ENCODE measurements at regions not wholly inside any gene's neighbourhood (a gene's known extent, or its start where the extent isn't known, plus 50 kb on each side); places are given as distances from the start of the nearest gene placed in this dataset.

DNA sequence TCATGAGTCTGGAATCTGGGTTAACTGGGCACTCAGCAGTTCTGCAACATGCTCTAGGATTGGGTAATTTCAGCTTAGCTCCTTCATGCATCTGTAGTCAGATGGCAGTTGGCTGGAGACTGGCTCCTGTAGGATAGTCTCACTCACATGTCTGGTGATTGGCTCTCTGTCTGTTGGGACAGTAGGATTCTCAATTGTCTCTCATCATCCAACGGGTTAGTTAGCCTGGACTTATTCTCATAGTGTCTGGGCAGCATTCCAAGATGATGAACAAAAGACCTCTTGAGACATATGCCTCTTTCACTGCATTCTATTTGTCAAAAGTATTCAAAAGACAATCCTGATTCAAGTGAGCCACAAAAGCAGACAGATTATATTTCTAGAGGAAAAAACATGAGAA is 795.6 kb upstream of the GALNTL6 start:
- DNase-seq: no peak
- intact Hi-C loops (cut with micrococcal nuclease): no loop called here
- no peaks in the 10 kb centered on the region for H3K4me1 ChIP-seq (ENCODE audit: control insufficient read depth, insufficient read depth, low read length)
- H3K4me3 ChIP-seq (ENCODE audit: low read length): no peak overlapping the region
- Mint-ChIP-seq H3K4me3 (no peak overlapping the region), H3K27ac (no peak overlapping the region), H3K4me1 (no peaks in the 10 kb centered on the region), H3K27me3 (ENCODE audit: low read depth in 2 of 2) (no peaks in the 10 kb centered on the region), H3K36me3 (no peaks in the 10 kb centered on the region), H3K9me3 (peaks cover 4 to 5% of the 10 kb centered on the region in 2 donors)
- no peak for ATAC-seq
- H3K36me3 ChIP-seq (ENCODE audit: control insufficient read depth, insufficient read depth, low read length): no peaks in the 10 kb centered on the region
- no peaks in the 10 kb centered on the region for H3K9me3 ChIP-seq (ENCODE audit: control insufficient read depth, insufficient read depth, low read length)
- no peaks in the 10 kb centered on the region for H3K27me3 ChIP-seq (ENCODE audit: control insufficient read depth, insufficient read depth, low read length)
- no peak overlapping the region for H3K27ac ChIP-seq (ENCODE audit: low read length)
- WGBS (ENCODE audit: insufficient coverage): no CpG with 5 or more reads among the region's 1 CpG
- TF ChIP-seq, protein P1, sequence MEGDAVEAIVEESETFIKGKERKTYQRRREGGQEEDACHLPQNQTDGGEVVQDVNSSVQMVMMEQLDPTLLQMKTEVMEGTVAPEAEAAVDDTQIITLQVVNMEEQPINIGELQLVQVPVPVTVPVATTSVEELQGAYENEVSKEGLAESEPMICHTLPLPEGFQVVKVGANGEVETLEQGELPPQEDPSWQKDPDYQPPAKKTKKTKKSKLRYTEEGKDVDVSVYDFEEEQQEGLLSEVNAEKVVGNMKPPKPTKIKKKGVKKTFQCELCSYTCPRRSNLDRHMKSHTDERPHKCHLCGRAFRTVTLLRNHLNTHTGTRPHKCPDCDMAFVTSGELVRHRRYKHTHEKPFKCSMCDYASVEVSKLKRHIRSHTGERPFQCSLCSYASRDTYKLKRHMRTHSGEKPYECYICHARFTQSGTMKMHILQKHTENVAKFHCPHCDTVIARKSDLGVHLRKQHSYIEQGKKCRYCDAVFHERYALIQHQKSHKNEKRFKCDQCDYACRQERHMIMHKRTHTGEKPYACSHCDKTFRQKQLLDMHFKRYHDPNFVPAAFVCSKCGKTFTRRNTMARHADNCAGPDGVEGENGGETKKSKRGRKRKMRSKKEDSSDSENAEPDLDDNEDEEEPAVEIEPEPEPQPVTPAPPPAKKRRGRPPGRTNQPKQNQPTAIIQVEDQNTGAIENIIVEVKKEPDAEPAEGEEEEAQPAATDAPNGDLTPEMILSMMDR (IDR thresholded peaks at IDR 0.05): no peak

DNA sequence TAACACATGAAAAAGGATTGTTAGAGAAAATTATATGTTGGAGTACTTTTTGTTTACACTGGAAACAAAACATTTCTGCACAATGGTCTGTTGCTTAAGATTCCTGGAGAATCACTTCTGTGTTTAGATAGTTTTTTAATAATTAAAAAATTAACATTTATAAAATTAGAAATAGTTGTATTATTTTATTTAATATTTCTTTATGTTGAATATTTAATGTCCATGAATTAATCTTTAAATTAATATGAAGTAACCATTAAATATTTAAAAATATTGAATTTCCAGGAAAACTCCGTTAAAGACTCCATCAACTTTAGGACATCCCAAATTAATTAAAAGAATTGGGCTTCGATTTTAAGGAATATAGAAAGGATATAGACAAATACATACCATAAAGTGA is 797.1 kb upstream of the GALNTL6 start:
- DNase-seq (no peak), ATAC-seq (no peak)
- peaks cover 4 to 7% of the 10 kb centered on the region in 2 donors for H3K9me3 Mint-ChIP-seq
- no peak overlapping the region for H3K4me3 Mint-ChIP-seq
- H3K27me3 ChIP-seq (ENCODE audit: control insufficient read depth, insufficient read depth, low read length): no peaks in the 10 kb centered on the region
- intact Hi-C loops (cut with micrococcal nuclease): no loop called here
- H3K27ac Mint-ChIP-seq: no peak overlapping the region
- no peak overlapping the region for H3K27ac ChIP-seq (ENCODE audit: low read length)
- WGBS (ENCODE audit: insufficient coverage): no CpG with 5 or more reads among the region's 2 CpGs
- no peaks in the 10 kb centered on the region for H3K4me1 ChIP-seq (ENCODE audit: control insufficient read depth, insufficient read depth, low read length)
- H3K9me3 ChIP-seq (ENCODE audit: control insufficient read depth, insufficient read depth, low read length): no peaks in the 10 kb centered on the region
- H3K36me3 Mint-ChIP-seq: no peaks in the 10 kb centered on the region
- no peaks in the 10 kb centered on the region for H3K4me1 Mint-ChIP-seq
- TF ChIP-seq, protein P1 (IDR thresholded peaks at IDR 0.05): no peak
- no peaks in the 10 kb centered on the region for H3K27me3 Mint-ChIP-seq (ENCODE audit: low read depth in 2 of 2)
- H3K36me3 ChIP-seq (ENCODE audit: control insufficient read depth, insufficient read depth, low read length): no peaks in the 10 kb centered on the region
- H3K4me3 ChIP-seq (ENCODE audit: low read length): no peak overlapping the region

DNA sequence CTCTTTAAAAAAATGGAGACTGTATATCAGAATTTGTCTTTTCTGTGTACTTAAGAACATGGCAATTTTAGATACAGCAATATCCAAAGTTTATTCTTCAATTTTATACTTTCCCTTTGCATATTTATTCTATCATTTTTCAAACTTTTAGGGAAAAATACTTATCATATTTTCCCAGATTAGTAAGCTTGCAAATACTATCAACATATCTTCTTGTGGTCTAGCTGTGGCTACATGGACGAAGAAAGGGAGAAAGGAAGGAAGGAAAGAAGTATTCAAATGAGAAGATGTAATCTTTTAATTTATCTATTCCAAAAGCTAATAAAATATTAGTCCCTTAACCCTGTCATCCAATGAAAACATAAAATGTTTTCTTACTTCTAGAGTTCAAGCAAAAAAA is 797.8 kb upstream of the GALNTL6 start:
- no peaks in the 10 kb centered on the region for H3K4me1 Mint-ChIP-seq
- WGBS (ENCODE audit: insufficient coverage): no CpG with 5 or more reads among the region's 1 CpG
- ATAC-seq (no peak), DNase-seq (no peak)
- no peaks in the 10 kb centered on the region for H3K27me3 ChIP-seq (ENCODE audit: control insufficient read depth, insufficient read depth, low read length)
- intact Hi-C loops (cut with micrococcal nuclease): no loop called here
- H3K27ac Mint-ChIP-seq: no peak overlapping the region
- no peaks in the 10 kb centered on the region for H3K36me3 ChIP-seq (ENCODE audit: control insufficient read depth, insufficient read depth, low read length)
- H3K9me3 Mint-ChIP-seq: peaks cover 7 to 12% of the 10 kb centered on the region in 2 donors
- TF ChIP-seq, protein P1 (IDR thresholded peaks at IDR 0.05): no peak
- H3K4me3 ChIP-seq (ENCODE audit: low read length): no peak overlapping the region
- no peaks in the 10 kb centered on the region for H3K36me3 Mint-ChIP-seq
- H3K4me3 Mint-ChIP-seq: no peak overlapping the region
- H3K9me3 ChIP-seq (ENCODE audit: control insufficient read depth, insufficient read depth, low read length): peaks cover 1% of the 10 kb centered on the region
- no peaks in the 10 kb centered on the region for H3K27me3 Mint-ChIP-seq (ENCODE audit: low read depth in 2 of 2)
- H3K4me1 ChIP-seq (ENCODE audit: control insufficient read depth, insufficient read depth, low read length): no peaks in the 10 kb centered on the region
- H3K27ac ChIP-seq (ENCODE audit: low read length): no peak overlapping the region

DNA sequence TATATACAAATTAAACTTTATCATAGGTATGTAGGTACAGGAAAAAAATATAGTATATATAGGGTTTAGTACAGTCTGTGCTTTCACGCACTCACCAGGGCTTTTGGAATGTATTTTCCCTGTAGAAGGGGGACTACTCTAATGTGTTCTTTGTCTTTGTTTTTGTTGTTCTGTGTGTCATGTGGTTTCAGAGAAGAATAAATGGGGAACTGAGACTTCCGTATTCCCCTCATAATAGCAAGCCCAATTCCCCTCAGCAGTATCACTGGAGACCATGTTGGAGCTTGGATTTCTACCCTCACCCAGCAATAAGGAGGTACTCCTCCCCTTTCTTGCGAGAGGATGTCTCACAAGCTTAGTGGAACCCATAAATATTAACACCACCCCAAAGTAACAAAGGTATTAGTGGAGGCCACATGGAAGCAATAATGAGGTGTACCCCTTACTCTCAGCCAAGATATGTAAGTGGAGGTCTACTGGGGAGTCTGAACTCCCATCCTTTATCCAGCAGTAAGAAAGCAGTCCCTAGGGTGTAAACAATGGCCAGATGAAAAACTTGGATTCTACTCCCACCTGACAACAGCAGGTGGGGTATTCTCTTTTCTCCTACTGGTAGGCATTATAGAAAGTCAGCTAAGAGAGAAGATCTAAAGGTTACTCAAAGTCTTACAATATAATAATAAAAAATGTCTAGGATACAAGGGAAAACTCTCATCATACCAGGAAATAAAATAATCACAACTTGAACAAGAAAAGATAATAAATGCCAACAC is 805.4 kb upstream of the GALNTL6 start:
- no peaks in the 10 kb centered on the region for H3K27me3 Mint-ChIP-seq (ENCODE audit: low read depth in 2 of 2)
- no peak for ATAC-seq

More for the DNA sequence above, 805.4 kb upstream of the GALNTL6 start:
- peaks cover 10% of the 10 kb centered on the region for H3K36me3 Mint-ChIP-seq
- H3K4me1 Mint-ChIP-seq: no peaks in the 10 kb centered on the region
- intact Hi-C loops (cut with micrococcal nuclease): no loop called here
- Histone ChIP-seq H3K27ac (ENCODE audit: low read length) (no peak overlapping the region), H3K36me3 (ENCODE audit: control insufficient read depth, insufficient read depth, low read length) (no peaks in the 10 kb centered on the region), H3K4me3 (ENCODE audit: low read length) (no peak overlapping the region), H3K27me3 (ENCODE audit: control insufficient read depth, insufficient read depth, low read length) (no peaks in the 10 kb centered on the region), H3K4me1 (ENCODE audit: control insufficient read depth, insufficient read depth, low read length) (no peaks in the 10 kb centered on the region), H3K9me3 (ENCODE audit: control insufficient read depth, insufficient read depth, low read length) (peaks cover 4% of the 10 kb centered on the region)
- no peak overlapping the region for H3K27ac Mint-ChIP-seq
- 100% methylated on average over 1 of the region's 3 CpGs for WGBS (ENCODE audit: insufficient coverage)
- no peak overlapping the region for H3K4me3 Mint-ChIP-seq
- TF ChIP-seq, protein P1 (IDR thresholded peaks at IDR 0.05): no peak
- peaks cover 10 to 25% of the 10 kb centered on the region in 2 donors for H3K9me3 Mint-ChIP-seq
- DNase-seq: no peak
